ENCODE measurements at regions not wholly inside any gene's neighbourhood (a gene's known extent, or its start where the extent isn't known, plus 50 kb on each side); places are given as distances from the start of the nearest gene placed in this dataset.

GRCh38 chr3:118675305-118675704 is 359.3 kb downstream of the IGSF11 start:
- FAIRE-seq (no peak), DNase-seq (ENCODE audit: low read depth in 1 of 2, low spot score in 2 of 2) (no peak)
- H2AFZ ChIP-seq (ENCODE audit: low read length) = no peak overlapping the region
- H2BK120ac ChIP-seq (replicated peaks; ENCODE audit: low read depth, low read length) = no peak overlapping the region
- ChIA-PET POLR2A (ENCODE audit: partially characterized antibody) (no interaction called here), CTCF (ENCODE audit: partially characterized antibody) (no interaction called here)
- no peak overlapping the region for H2BK20ac ChIP-seq (ENCODE audit: low read length)
- H3K4me1 ChIP-seq (replicated peaks in 1 of 4; ENCODE audit: control insufficient read depth in 3 of 4, insufficient read depth in 4 of 4, low read length in 3 of 4) = no peaks in the 10 kb centered on the region
- H2AK5ac ChIP-seq (ENCODE audit: low read depth, low read length) = no peak overlapping the region
- no peaks in the 10 kb centered on the region for H3K9me3 ChIP-seq (ENCODE audit: insufficient read depth in 2 of 2, low read depth in 1 of 2, low read length in 1 of 2)
- H3K4ac ChIP-seq (replicated peaks; ENCODE audit: insufficient read length, low read depth, low read length) = no peak overlapping the region
- H3K23ac ChIP-seq (ENCODE audit: insufficient read length) = no peak overlapping the region
- H4K91ac ChIP-seq (replicated peaks; ENCODE audit: insufficient read length, low read length) = no peak overlapping the region
- H4K8ac ChIP-seq (ENCODE audit: extremely low read depth, insufficient read depth, low read length) = no peak overlapping the region
- H2BK12ac ChIP-seq (ENCODE audit: low read depth, low read length) = no peak overlapping the region
- H3K79me1 ChIP-seq (ENCODE audit: low read depth, low read length) = no peaks in the 10 kb centered on the region
- no peak overlapping the region for H4K5ac ChIP-seq (ENCODE audit: insufficient read length, low read depth, low read length)
- no peak overlapping the region for H3K18ac ChIP-seq (ENCODE audit: extremely low read depth, low read length)
- no peaks in the 10 kb centered on the region for H4K20me1 ChIP-seq (replicated peaks in 1 of 2; ENCODE audit: control insufficient read depth in 1 of 2, insufficient read depth in 2 of 2, low read length in 2 of 2)
- H3K23me2 ChIP-seq (ENCODE audit: low read depth, low read length) = no peaks in the 10 kb centered on the region
- H3K4me2 ChIP-seq (ENCODE audit: insufficient read depth in 1 of 2, low read depth in 2 of 2, low read length in 2 of 2) = no peak overlapping the region
- no peak overlapping the region for H3K9ac ChIP-seq (replicated peaks in 1 of 4; ENCODE audit: extremely low read depth in 1 of 4, low read depth in 3 of 4, low read length in 3 of 4)
- no peaks in the 10 kb centered on the region for H3K79me2 ChIP-seq (ENCODE audit: control insufficient read depth in 1 of 2, insufficient read depth in 2 of 2, low read length in 2 of 2)
- H3K4me3 ChIP-seq (ENCODE audit: extremely low read depth in 1 of 4, insufficient read depth in 2 of 4, low read depth in 3 of 4, low read length in 4 of 4) = no peak overlapping the region
- 93 to 100% methylated on average over 1 to 2 of the region's 2 CpGs for WGBS, 2 experiments (ENCODE audit: extremely low coverage in 1 of 2, insufficient coverage in 1 of 2, insufficient read length in 1 of 2, insufficient replicate concordance in 2 of 2, low coverage in 1 of 2, low lambda C conversion rate in 2 of 2, missing lambda C conversion rate in 1 of 2)
- H2BK5ac ChIP-seq (ENCODE audit: low read depth, low read length) = no peak overlapping the region
- no peak overlapping the region for H3K14ac ChIP-seq (ENCODE audit: insufficient read length)
- H3K56ac ChIP-seq (replicated peaks; ENCODE audit: insufficient read length, low read depth, low read length) = no peak overlapping the region
- no peak overlapping the region for H2BK15ac ChIP-seq (ENCODE audit: low read length)
- no peaks in the 10 kb centered on the region for H3K27me3 ChIP-seq (replicated peaks in 1 of 4; ENCODE audit: control insufficient read depth in 3 of 4, extremely low read depth in 1 of 4, insufficient read depth in 3 of 4, low read length in 3 of 4)
- no peak overlapping the region for H3K27ac ChIP-seq (ENCODE audit: low read depth, low read length)
- H3K36me3 ChIP-seq (ENCODE audit: control insufficient read depth in 2 of 4, insufficient read depth in 4 of 4, low read length in 3 of 4) = no peaks in the 10 kb centered on the region
- TF ChIP-seq SRF (IDR thresholded peaks at IDR 0.05; ENCODE audit: low read depth, low read length) (no peak), RXRA (IDR thresholded peaks at IDR 0.05; ENCODE audit: insufficient read depth, low read depth, low read length) (no peak), CHD2 (IDR thresholded peaks at IDR 0.05; ENCODE audit: low read length) (no peak)
